ENCODE measurements at regions not wholly inside any gene's neighbourhood (a gene's known extent, or its start where the extent isn't known, plus 50 kb on each side); places are given as distances from the start of the nearest gene placed in this dataset.

DNA sequence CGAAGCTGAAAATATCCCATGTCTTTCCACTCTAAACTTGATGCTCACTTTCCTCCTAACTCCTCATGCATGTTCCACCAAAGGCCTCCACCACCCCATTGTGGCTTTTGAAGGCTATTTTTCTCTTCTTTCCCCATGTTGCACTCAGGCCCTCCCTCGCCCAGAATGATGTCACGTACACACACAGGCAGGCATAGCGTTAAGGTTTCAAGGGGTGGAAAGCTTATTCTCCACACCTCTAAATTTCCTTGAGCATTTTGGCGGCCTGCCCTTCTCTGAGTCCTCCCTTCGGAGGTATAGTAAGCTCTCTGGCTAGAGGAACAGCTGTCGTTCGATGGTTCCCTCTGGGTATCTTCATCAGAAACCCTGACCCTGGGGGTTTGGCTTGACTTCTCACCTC is 673.5 kb downstream of the ACTL7B start:
- TF ChIP-seq CTCF (IDR thresholded peaks at IDR 0.05), result no peak
- TF ChIP-seq POLR2A (IDR thresholded peaks at IDR 0.05), result no peak
